ENCODE measurements at regions not wholly inside any gene's neighbourhood (a gene's known extent, or its start where the extent isn't known, plus 50 kb on each side); places are given as distances from the start of the nearest gene placed in this dataset.

GRCh38 chr18:8548186-8548585, 61.1 kb upstream of the RAB12 start:
- intact Hi-C loops (cut with micrococcal nuclease) = no loop called here
- H3K4me1 Mint-ChIP-seq = no peaks in the 10 kb centered on the region
- ATAC-seq (no peak), DNase-seq (no peak)
- H3K9me3 Mint-ChIP-seq = no peaks in the 10 kb centered on the region
- Histone ChIP-seq H3K36me3 (ENCODE audit: control insufficient read depth, insufficient read depth, low read length) (no peaks in the 10 kb centered on the region), H3K9me3 (ENCODE audit: control insufficient read depth, insufficient read depth, low read length) (no peaks in the 10 kb centered on the region), H3K4me1 (ENCODE audit: control insufficient read depth, insufficient read depth, low read length) (no peaks in the 10 kb centered on the region), H3K4me3 (ENCODE audit: low read length) (no peak overlapping the region), H3K27ac (ENCODE audit: low read length) (no peak overlapping the region), H3K27me3 (ENCODE audit: control insufficient read depth, insufficient read depth, low read length) (no peaks in the 10 kb centered on the region)
- no peaks in the 10 kb centered on the region for H3K27me3 Mint-ChIP-seq (ENCODE audit: low read depth in 2 of 2)
- no peak overlapping the region for H3K27ac Mint-ChIP-seq
- WGBS (ENCODE audit: insufficient coverage) = 80% methylated on average over 8 of the region's 8 CpGs
- no peaks in the 10 kb centered on the region for H3K36me3 Mint-ChIP-seq
- TF ChIP-seq, protein P1, sequence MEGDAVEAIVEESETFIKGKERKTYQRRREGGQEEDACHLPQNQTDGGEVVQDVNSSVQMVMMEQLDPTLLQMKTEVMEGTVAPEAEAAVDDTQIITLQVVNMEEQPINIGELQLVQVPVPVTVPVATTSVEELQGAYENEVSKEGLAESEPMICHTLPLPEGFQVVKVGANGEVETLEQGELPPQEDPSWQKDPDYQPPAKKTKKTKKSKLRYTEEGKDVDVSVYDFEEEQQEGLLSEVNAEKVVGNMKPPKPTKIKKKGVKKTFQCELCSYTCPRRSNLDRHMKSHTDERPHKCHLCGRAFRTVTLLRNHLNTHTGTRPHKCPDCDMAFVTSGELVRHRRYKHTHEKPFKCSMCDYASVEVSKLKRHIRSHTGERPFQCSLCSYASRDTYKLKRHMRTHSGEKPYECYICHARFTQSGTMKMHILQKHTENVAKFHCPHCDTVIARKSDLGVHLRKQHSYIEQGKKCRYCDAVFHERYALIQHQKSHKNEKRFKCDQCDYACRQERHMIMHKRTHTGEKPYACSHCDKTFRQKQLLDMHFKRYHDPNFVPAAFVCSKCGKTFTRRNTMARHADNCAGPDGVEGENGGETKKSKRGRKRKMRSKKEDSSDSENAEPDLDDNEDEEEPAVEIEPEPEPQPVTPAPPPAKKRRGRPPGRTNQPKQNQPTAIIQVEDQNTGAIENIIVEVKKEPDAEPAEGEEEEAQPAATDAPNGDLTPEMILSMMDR (IDR thresholded peaks at IDR 0.05) = no peak
- no peak overlapping the region for H3K4me3 Mint-ChIP-seq

DNA sequence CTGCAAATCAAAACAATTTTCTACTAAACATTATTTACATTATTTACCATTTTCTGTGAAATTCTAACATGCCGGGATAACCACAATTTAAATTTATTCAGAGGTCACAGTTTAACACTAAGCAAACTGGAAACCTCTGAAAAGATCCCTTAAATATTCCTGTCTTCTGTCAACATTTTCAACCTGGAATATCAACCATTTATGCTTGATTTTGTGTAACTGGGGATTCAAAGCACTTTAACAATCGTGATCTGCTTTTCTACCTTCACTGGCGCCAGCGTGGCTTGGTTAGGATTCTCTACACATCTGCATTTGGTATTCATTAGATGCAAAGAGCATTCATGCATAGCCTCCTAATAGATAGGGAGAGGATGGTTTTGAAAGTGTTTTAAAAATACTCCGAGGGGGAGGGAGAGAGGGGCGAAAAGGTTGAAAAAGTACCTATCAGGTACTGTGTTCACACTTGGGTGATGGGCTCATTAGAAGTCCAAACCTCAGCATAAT, 59.9 kb upstream of the RAB12 start:
- no peak for DNase-seq
- Mint-ChIP-seq H3K27ac (no peak overlapping the region), H3K36me3 (no peaks in the 10 kb centered on the region), H3K4me1 (no peaks in the 10 kb centered on the region), H3K9me3 (no peaks in the 10 kb centered on the region), H3K4me3 (no peak overlapping the region), H3K27me3 (ENCODE audit: low read depth in 2 of 2) (no peaks in the 10 kb centered on the region)
- no peak overlapping the region for H3K27ac ChIP-seq (ENCODE audit: low read length)
- no peak overlapping the region for H3K4me3 ChIP-seq (ENCODE audit: low read length)
- H3K9me3 ChIP-seq (ENCODE audit: control insufficient read depth, insufficient read depth, low read length) = no peaks in the 10 kb centered on the region
- intact Hi-C loops (cut with micrococcal nuclease) = no loop called here
- H3K36me3 ChIP-seq (ENCODE audit: control insufficient read depth, insufficient read depth, low read length) = no peaks in the 10 kb centered on the region
- ATAC-seq = no peak
- TF ChIP-seq, protein P1 (IDR thresholded peaks at IDR 0.05) = no peak
- no peaks in the 10 kb centered on the region for H3K27me3 ChIP-seq (ENCODE audit: control insufficient read depth, insufficient read depth, low read length)
- H3K4me1 ChIP-seq (ENCODE audit: control insufficient read depth, insufficient read depth, low read length) = no peaks in the 10 kb centered on the region
- 95% methylated on average over 5 of the region's 6 CpGs for WGBS (ENCODE audit: insufficient coverage)

- Histone ChIP-seq H3K4me3 (ENCODE audit: low read length) (no peak overlapping the region), H3K27ac (ENCODE audit: low read length) (no peak overlapping the region), H3K4me1 (ENCODE audit: control insufficient read depth, insufficient read depth, low read length) (no peaks in the 10 kb centered on the region), H3K36me3 (ENCODE audit: control insufficient read depth, insufficient read depth, low read length) (no peaks in the 10 kb centered on the region), H3K27me3 (ENCODE audit: control insufficient read depth, insufficient read depth, low read length) (no peaks in the 10 kb centered on the region), H3K9me3 (ENCODE audit: control insufficient read depth, insufficient read depth, low read length) (no peaks in the 10 kb centered on the region)
- no peak for DNase-seq
- intact Hi-C loops (cut with micrococcal nuclease) = no loop called here
- H3K4me1 Mint-ChIP-seq = no peaks in the 10 kb centered on the region
- no peak for ATAC-seq
- 88% methylated on average over 4 of the region's 4 CpGs for WGBS (ENCODE audit: insufficient coverage)
- H3K4me3 Mint-ChIP-seq = no peak overlapping the region
- H3K27me3 Mint-ChIP-seq (ENCODE audit: low read depth in 2 of 2) = peaks cover 0 to 2% of the 10 kb centered on the region in 2 donors
- H3K9me3 Mint-ChIP-seq = no peaks in the 10 kb centered on the region
- TF ChIP-seq, protein P1 (IDR thresholded peaks at IDR 0.05) = no peak
- H3K36me3 Mint-ChIP-seq = no peaks in the 10 kb centered on the region
- H3K27ac Mint-ChIP-seq = no peak overlapping the region
Measured at GRCh38 chr18:8552151-8552550, 57.1 kb upstream of the RAB12 start.

DNA sequence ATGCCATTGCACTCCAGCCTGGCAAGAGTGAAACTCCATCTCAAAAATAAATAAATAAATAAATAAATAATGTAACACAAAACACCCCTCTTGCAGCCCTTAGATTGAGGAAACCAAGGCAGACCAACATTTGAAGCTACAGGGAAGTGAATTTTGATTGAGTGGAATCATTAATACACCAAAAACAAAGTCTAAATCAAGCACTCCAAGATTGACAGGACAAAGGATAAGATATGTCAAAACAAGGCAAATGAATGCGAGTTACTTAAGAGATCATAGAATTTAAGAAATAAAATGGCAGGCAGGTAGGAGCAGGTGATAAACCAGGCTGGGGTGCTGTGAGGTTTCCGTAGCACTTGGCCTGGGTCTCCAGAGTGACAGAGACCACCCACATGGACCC, 54.9 kb upstream of the RAB12 start:
- Mint-ChIP-seq H3K27ac (no peak overlapping the region), H3K27me3 (ENCODE audit: low read depth in 2 of 2) (peaks cover 0 to 3% of the 10 kb centered on the region in 2 donors), H3K4me3 (no peak overlapping the region), H3K9me3 (no peaks in the 10 kb centered on the region), H3K4me1 (no peaks in the 10 kb centered on the region), H3K36me3 (no peaks in the 10 kb centered on the region)
- H3K27ac ChIP-seq (ENCODE audit: low read length) = no peak overlapping the region
- H3K36me3 ChIP-seq (ENCODE audit: control insufficient read depth, insufficient read depth, low read length) = no peaks in the 10 kb centered on the region
- no peaks in the 10 kb centered on the region for H3K4me1 ChIP-seq (ENCODE audit: control insufficient read depth, insufficient read depth, low read length)
- no peak for ATAC-seq
- 100% methylated on average over 2 of the region's 2 CpGs for WGBS (ENCODE audit: insufficient coverage)
- TF ChIP-seq, protein P1 (IDR thresholded peaks at IDR 0.05) = no peak
- H3K4me3 ChIP-seq (ENCODE audit: low read length) = no peak overlapping the region
- no peaks in the 10 kb centered on the region for H3K27me3 ChIP-seq (ENCODE audit: control insufficient read depth, insufficient read depth, low read length)
- intact Hi-C loops (cut with micrococcal nuclease) = no loop called here
- no peaks in the 10 kb centered on the region for H3K9me3 ChIP-seq (ENCODE audit: control insufficient read depth, insufficient read depth, low read length)
- DNase-seq = no peak
